WTC11 (cell line): ENCODE measurements at regions not wholly inside any gene's neighbourhood (a gene's known extent, or its start where the extent isn't known, plus 50 kb on each side); places are given as distances from the start of the nearest gene placed in this dataset.

Experiments used
- ATAC-seq: fragments of 200-7000 bp; cut with Tn5 transposase; 2 replicates; pipeline ENCODE4 v1.10.0; 2021; ENCODE audit warnings: mild to moderate bottlenecking, moderate library complexity
- CTCF ChIA-PET: fragments of 300-600 bp; sonication (Branson Sonifier 250); formaldehyde crosslinking; loops from one replicate; lab custom pipeline; 2021; ENCODE audit warnings: antibody characterized with exemption; lab: Charles Lee
- POLR2A ChIA-PET: fragments of 350-600 bp; sonication (Branson Sonifier 250); formaldehyde crosslinking; loops from one replicate; lab custom pipeline; 2021; ENCODE audit warnings: antibody characterized with exemption; lab: Charles Lee
- DNase-seq: peaks from one replicate; pipeline ENCODE4 v3.0.0; 2021; ENCODE audit warnings: low spot score
- H3K27ac Mint-ChIP-seq: 2 replicates; pipeline ENCODE4 v1.8.0; 2021; ENCODE audit warnings: mixed read lengths
- H3K27me3 Mint-ChIP-seq: 2 replicates; pipeline ENCODE4 v1.8.0; 2021; ENCODE audit warnings: low read depth, mild to moderate bottlenecking, moderate library complexity, mixed read lengths
- H3K36me3 Mint-ChIP-seq: 2 replicates; pipeline ENCODE4 v1.8.0; 2021; ENCODE audit warnings: mixed read lengths
- H3K4me1 Mint-ChIP-seq: 2 replicates; pipeline ENCODE4 v1.8.0; 2022; ENCODE audit warnings: mixed read lengths
- H3K4me3 Mint-ChIP-seq: 2 replicates; pipeline ENCODE4 v1.8.0; 2021; ENCODE audit warnings: mild to moderate bottlenecking, moderate library complexity, mixed read lengths
- H3K9me3 Mint-ChIP-seq: 2 replicates; pipeline ENCODE4 v1.8.0; 2021; ENCODE audit warnings: mixed read lengths
- CBFB ChIP-seq: sonication (generic); formaldehyde crosslinking; IDR thresholded peaks from 2 replicates; pipeline ENCODE4 v1.8.1; 2022; ENCODE audit warnings: mild to moderate bottlenecking, low read depth, missing genetic modification reagents
- CDX4 ChIP-seq: fragments of 250-450 bp; sonication (Bioruptor Pico); IDR thresholded peaks from 2 replicates; pipeline ENCODE4 v1.9.0; 2021; ENCODE audit warnings: moderate library complexity, mild to moderate bottlenecking, inconsistent platforms, borderline replicate concordance
- CTCF ChIP-seq: fragments of 200-600 bp; IDR thresholded peaks from 2 replicates; pipeline ENCODE4 v1.8.0; 2022; ENCODE audit warnings: antibody characterized with exemption
- EMX1 ChIP-seq: fragments of 250-450 bp; sonication (Bioruptor Pico); IDR thresholded peaks from 2 replicates; pipeline ENCODE4 v1.8.0; 2021; ENCODE audit warnings: mild to moderate bottlenecking
- ESRRA ChIP-seq: sonication (generic); formaldehyde crosslinking; IDR thresholded peaks from 2 replicates; pipeline ENCODE4 v1.8.1; 2022; ENCODE audit warnings: mild to moderate bottlenecking, missing genetic modification reagents, borderline replicate concordance
- ETV6 ChIP-seq: sonication (generic); formaldehyde crosslinking; IDR thresholded peaks from 2 replicates; pipeline ENCODE4 v1.8.1; 2022; ENCODE audit warnings: mild to moderate bottlenecking, missing genetic modification reagents
- FOXK1 ChIP-seq: sonication (generic); formaldehyde crosslinking; IDR thresholded peaks from 2 replicates; pipeline ENCODE4 v1.8.0; 2022; ENCODE audit warnings: mild to moderate bottlenecking, moderate library complexity, missing genetic modification reagents
- IRF2 ChIP-seq: sonication (generic); formaldehyde crosslinking; IDR thresholded peaks from 2 replicates; pipeline ENCODE4 v1.8.0; 2022; ENCODE audit warnings: low read depth, missing genetic modification reagents, borderline replicate concordance
- MXD4 ChIP-seq: fragments of 250-450 bp; sonication (Bioruptor Pico); IDR thresholded peaks from 2 replicates; pipeline ENCODE4 v1.8.0; 2021; ENCODE audit warnings: mild to moderate bottlenecking, moderate library complexity, borderline replicate concordance
- NFE2L1 ChIP-seq: sonication (generic); formaldehyde crosslinking; IDR thresholded peaks from 2 replicates; pipeline ENCODE4 v1.8.1; 2023; ENCODE audit warnings: missing genetic modification reagents
- STAT6 ChIP-seq: sonication (generic); formaldehyde crosslinking; conservative IDR thresholded peaks from 2 replicates; pipeline ENCODE4 v1.8.1; 2023; ENCODE audit warnings: mild to moderate bottlenecking, low read depth, missing genetic modification reagents, moderate library complexity
- TEAD1 ChIP-seq: sonication (generic); formaldehyde crosslinking; IDR thresholded peaks from 2 replicates; pipeline ENCODE4 v1.8.0; 2022; ENCODE audit warnings: mild to moderate bottlenecking, missing genetic modification reagents
- ZBTB21 ChIP-seq: sonication (generic); formaldehyde crosslinking; IDR thresholded peaks from 2 replicates; pipeline ENCODE4 v1.8.1; 2023; ENCODE audit warnings: mild to moderate bottlenecking, missing genetic modification reagents, borderline replicate concordance
- ZMAT4 ChIP-seq: fragments of 250-450 bp; sonication (Bioruptor Pico); IDR thresholded peaks from 2 replicates; pipeline ENCODE4 v1.9.0; 2021; ENCODE audit warnings: mild to moderate bottlenecking
- ZNF219 ChIP-seq: sonication (generic); formaldehyde crosslinking; IDR thresholded peaks from 2 replicates; pipeline ENCODE4 v1.8.0; 2023; ENCODE audit warnings: missing genetic modification reagents, mild to moderate bottlenecking, borderline replicate concordance
- ZNF263 ChIP-seq: sonication (generic); formaldehyde crosslinking; IDR thresholded peaks from 2 replicates; pipeline ENCODE4 v1.8.1; 2022; ENCODE audit warnings: low read depth, mild to moderate bottlenecking, moderate library complexity, missing genetic modification reagents
- ZNF423 ChIP-seq: fragments of 250-450 bp; sonication (Bioruptor Pico); IDR thresholded peaks from 2 replicates; pipeline ENCODE4 v2.1.2; 2022; ENCODE audit warnings: mild to moderate bottlenecking, moderate library complexity
- ZNF512 ChIP-seq: sonication (generic); formaldehyde crosslinking; IDR thresholded peaks from 2 replicates; pipeline ENCODE4 v1.8.1; 2022; ENCODE audit warnings: missing genetic modification reagents, borderline replicate concordance
- TF ChIP-seq, protein P1 (sequence below): sonication (generic); formaldehyde crosslinking; IDR thresholded peaks from 2 replicates; pipeline ENCODE4 v1.8.0; 2023; ENCODE audit warnings: missing genetic modification reagents
- TF ChIP-seq, protein P2 (sequence below): sonication (generic); formaldehyde crosslinking; IDR thresholded peaks from 2 replicates; pipeline ENCODE4 v1.8.1; 2022; ENCODE audit warnings: low read depth, mild to moderate bottlenecking, moderate library complexity, missing genetic modification reagents, borderline replicate concordance
- TF ChIP-seq, protein P3 (sequence below): fragments of 250-450 bp; sonication (Bioruptor Pico); conservative IDR thresholded peaks from 2 replicates; pipeline ENCODE4 v1.9.0; 2021; ENCODE audit warnings: mild to moderate bottlenecking
- TF ChIP-seq, protein P4 (sequence below): sonication (generic); formaldehyde crosslinking; IDR thresholded peaks from 2 replicates; pipeline ENCODE4 v1.8.1; 2023; ENCODE audit warnings: mild to moderate bottlenecking, missing genetic modification reagents, moderate library complexity

DNA sequence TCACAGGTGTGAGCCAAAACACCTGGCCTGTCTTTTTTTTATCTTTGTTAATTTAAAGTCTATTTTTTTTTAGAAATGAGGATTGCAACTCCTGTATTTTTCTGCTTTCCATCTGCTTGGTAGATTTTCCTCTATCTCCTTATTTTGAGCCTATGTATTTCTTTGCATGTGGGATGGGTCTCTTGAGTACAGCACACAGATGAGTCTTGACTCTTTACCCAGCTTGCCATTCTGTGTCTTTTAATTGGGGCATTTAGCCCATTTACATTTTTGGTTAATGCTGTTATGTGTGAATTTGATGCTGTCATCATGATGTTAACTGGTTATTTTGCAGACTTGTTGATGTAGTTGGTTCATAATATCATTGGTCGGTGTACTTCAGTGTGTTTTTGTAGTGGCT, 317.4 kb downstream of the IPO8 start:
- ATAC-seq (no peak), DNase-seq (no peak)
- Mint-ChIP-seq H3K36me3 (peaks cover 25% of the 10 kb centered on the region), H3K9me3 (peaks cover 87% of the 10 kb centered on the region), H3K27me3 (no peaks in the 10 kb centered on the region), H3K27ac (no peak overlapping the region), H3K4me1 (no peaks in the 10 kb centered on the region), H3K4me3 (no peak overlapping the region)
- POLR2A ChIA-PET: no interaction called here
- TF ChIP-seq, protein P1, sequence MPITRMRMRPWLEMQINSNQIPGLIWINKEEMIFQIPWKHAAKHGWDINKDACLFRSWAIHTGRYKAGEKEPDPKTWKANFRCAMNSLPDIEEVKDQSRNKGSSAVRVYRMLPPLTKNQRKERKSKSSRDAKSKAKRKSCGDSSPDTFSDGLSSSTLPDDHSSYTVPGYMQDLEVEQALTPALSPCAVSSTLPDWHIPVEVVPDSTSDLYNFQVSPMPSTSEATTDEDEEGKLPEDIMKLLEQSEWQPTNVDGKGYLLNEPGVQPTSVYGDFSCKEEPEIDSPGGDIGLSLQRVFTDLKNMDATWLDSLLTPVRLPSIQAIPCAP: no peak
- TF ChIP-seq ZNF219 (CRISPR knock-in tag): no peak
- CTCF ChIA-PET: no interaction called here

GRCh38 chr12:30364822-30365221, 330.8 kb downstream of the IPO8 start:
- no peak overlapping the region for H3K27ac Mint-ChIP-seq
- ATAC-seq: no peak
- H3K4me1 Mint-ChIP-seq: no peaks in the 10 kb centered on the region
- no peak for TF ChIP-seq NFE2L1
- TF ChIP-seq FOXK1 (CRISPR knock-in tag): no peak
- TF ChIP-seq ZNF263 (CRISPR knock-in tag): no peak
- TF ChIP-seq, protein P2, sequence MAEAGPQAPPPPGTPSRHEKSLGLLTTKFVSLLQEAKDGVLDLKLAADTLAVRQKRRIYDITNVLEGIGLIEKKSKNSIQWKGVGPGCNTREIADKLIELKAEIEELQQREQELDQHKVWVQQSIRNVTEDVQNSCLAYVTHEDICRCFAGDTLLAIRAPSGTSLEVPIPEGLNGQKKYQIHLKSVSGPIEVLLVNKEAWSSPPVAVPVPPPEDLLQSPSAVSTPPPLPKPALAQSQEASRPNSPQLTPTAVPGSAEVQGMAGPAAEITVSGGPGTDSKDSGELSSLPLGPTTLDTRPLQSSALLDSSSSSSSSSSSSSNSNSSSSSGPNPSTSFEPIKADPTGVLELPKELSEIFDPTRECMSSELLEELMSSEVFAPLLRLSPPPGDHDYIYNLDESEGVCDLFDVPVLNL (CRISPR knock-in tag): no peak
- TF ChIP-seq STAT6 (CRISPR knock-in tag): no peak
- TF ChIP-seq TEAD1 (CRISPR knock-in tag): no peak
- no peak for TF ChIP-seq IRF2 (CRISPR knock-in tag)
- no peak for TF ChIP-seq CBFB (CRISPR knock-in tag)
- TF ChIP-seq CTCF: no peak
- TF ChIP-seq ZBTB21: no peak
- no peak for TF ChIP-seq ZNF512
- TF ChIP-seq ESRRA: no peak
- no peak for TF ChIP-seq CDX4 (CRISPR knock-in tag)
- TF ChIP-seq MXD4: no peak
- TF ChIP-seq, protein P3, sequence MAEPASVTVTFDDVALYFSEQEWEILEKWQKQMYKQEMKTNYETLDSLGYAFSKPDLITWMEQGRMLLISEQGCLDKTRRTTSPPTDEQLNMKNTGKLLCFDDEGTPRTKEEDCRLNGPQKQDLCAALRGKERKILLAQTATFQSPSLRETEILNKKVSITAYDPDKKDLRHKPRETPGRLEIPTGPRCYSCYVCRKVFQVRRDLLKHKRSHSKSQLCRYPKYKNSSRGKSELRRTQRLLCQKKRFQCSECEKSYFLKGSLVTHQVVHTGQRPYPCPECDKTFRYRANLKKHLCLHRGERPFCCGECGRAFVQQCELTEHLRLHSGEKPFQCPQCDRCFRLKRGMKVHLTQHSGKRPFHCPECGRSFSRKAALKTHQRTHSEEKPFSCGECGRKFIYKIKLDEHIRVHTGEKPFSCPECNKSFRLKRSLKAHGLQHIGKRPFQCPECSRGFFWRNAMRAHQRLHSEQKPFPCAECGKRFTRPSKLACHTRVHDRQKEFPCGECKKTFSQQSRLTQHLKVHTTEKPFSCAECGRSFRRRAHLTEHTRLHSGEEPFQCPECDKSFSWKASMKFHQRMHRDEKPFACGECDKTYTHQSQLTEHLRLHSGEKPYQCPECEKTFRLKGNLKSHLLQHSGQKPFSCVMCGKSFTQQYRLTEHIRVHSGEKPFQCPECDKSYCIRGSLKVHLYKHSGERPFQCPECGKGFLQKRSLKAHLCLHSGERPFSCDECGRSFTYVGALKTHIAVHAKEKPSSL: no peak
- TF ChIP-seq ZMAT4: no peak
- TF ChIP-seq, protein P4, sequence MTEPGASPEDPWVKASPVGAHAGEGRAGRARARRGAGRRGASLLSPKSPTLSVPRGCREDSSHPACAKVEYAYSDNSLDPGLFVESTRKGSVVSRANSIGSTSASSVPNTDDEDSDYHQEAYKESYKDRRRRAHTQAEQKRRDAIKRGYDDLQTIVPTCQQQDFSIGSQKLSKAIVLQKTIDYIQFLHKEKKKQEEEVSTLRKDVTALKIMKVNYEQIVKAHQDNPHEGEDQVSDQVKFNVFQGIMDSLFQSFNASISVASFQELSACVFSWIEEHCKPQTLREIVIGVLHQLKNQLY (CRISPR knock-in tag): no peak
- no peak for TF ChIP-seq EMX1 (CRISPR knock-in tag)
- no peak for TF ChIP-seq ZNF423 (CRISPR knock-in tag)
- no peak for TF ChIP-seq ETV6
- POLR2A ChIA-PET: no interaction called here
- H3K27me3 Mint-ChIP-seq: no peaks in the 10 kb centered on the region; the same call in none of the 2 replicates
- H3K9me3 Mint-ChIP-seq: peaks cover 82% of the 10 kb centered on the region
- no peak for DNase-seq
- CTCF ChIA-PET: no interaction called here
- H3K36me3 Mint-ChIP-seq: peaks cover 53% of the 10 kb centered on the region
- H3K4me3 Mint-ChIP-seq: no peak overlapping the region
